Glomerular endothelial cell (primary cell): ENCODE measurements at regions not wholly inside any gene's neighbourhood (a gene's known extent, or its start where the extent isn't known, plus 50 kb on each side); places are given as distances from the start of the nearest gene placed in this dataset.

Experiments
- DNase-seq: peaks from one replicate; pipeline ENCODE4 v3.0.0-alpha.2; 2011; ENCODE audit warnings: low read depth, low spot score; ENCODE audit errors: extremely low read depth

DNA sequence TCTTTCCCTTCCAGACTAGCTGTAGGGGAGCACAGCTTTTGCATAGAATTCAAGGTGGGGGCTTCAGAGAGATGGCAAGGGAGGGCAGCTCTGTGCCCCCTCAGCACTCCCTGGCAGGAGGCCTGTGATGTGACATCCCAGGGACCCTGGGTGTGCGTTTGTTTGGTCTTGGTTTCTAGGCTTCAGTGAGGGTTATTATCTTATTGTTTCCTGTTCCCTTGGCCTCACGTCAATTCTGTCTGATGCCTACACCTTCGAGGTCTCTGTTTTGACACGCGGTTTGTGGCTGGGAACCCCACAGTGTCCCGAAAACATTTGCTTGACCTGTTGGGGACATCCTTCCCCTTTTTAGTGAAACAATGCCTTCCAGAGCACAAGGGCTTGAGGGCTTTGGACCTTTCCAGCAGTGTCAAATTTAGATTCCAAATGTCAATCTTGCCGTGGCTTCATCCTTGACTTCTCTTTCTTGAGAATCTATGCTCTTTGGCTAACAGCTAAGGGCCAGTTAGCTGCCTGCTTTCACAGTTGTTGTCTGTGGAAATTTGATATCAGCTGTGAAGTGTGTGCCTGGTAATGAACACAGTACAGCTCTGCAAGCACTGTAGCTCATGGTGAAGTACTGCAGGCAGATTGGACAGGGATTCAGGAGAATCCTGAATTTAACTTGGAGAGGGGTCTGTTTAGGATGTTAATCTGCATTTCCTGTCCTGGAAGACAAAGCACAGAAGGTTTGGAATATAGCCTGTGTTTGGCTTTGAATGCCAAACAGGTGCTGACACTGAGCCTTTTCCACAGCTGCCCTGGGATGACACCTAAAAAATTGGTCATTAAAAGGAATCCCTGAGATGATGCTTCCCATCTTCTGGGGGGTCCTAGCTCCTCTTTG lies 108.2 kb upstream of the CXCR4 start:
- no peak for DNase-seq

DNA sequence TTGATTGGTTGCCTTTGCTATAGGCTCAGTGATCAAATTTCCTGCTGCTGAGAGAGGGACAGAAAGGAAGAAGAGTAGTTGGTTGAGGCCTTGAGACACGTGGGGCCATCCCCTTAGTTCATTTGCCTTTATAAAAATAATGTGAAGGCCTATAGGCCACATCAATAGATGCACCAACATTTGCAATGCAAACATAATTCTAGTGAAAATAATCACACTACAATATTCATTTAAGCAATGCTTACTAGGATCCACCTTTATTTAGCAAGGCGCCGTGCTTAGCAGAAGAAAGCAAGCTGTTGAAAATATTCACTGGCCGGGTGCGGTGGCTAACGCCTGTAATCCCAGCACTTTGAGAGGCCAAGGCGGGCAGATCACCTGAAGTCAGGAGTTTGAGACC lies 105.3 kb upstream of the CXCR4 start:
- DNase-seq: no peak

DNA sequence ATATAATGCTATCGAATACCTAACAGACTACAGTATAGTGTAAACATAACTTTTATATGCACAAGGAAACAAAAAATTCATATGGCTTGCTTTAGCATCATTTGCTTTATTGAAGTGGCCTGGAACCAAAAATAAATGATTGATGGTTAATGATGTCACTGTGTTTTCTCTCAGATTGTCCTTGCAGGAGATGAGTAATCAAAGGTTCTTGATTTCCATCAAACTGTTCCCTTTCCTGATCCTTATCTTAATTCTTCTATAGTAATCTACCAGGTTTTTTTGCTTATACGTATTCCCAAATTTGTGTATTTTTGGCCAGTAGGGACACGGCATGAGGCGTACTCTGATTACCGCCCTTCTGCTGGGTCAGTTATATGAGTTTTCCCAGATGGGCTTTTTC lies 104.9 kb upstream of the CXCR4 start:
- DNase-seq: no peak

DNA sequence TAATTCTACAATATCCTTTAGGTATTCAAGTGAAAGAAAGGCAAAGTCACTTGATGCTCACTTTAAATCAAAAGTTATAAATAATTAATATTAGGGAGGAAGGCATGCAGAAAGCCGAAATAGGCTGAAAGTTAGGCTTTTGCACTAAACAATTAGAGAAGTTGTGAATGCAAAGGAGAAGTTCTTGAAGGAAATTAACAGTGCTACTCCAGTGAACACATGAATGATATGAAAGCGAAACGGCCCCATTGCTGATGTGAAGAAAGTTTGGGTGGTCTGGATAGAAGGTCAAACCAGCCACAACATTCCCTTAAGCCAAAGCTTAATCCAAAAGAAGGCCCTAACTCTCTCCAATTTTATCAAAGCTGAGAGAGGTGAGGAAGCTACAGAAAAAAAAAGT lies 103.1 kb upstream of the CXCR4 start:
- no peak for DNase-seq

DNA sequence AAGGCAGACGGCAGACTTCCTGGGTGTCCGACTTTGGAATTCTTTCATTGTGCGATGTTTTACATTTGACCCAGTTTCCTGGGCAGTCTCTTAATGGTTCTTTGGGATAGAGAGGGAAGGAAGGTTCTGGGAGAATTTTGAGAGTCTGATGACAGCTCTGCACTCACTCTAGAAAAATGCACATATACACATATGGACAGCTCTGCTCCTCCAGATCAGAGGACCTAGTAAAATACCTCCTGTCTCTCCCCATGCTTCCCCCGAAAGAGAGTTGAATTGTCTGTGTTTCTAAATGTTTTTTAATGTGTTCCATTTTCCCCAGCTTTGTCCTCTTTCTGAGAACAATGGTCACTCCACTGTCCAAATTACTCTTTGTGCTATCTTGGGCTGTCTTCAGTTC lies 102.0 kb upstream of the CXCR4 start:
- DNase-seq: no peak

DNA sequence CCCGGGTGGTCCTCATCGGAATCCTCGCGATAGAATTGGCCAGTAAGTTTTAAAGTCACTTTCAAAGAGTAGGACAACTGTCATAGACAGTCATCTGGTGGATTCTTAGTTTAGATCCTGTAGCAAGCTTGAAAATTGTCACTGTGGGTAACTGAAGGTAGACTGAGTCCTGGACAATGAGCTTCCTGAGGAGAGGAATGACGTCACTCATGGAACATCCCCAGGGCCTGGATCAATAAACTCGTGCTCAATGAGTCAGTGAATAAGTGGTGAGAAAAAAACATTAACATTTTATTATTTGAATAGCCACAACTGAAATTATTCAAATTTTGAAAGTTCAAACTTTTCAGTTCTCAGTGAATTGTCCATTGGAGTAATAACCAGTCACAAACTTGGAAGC lies 101.4 kb upstream of the CXCR4 start:
- no peak for DNase-seq

DNA sequence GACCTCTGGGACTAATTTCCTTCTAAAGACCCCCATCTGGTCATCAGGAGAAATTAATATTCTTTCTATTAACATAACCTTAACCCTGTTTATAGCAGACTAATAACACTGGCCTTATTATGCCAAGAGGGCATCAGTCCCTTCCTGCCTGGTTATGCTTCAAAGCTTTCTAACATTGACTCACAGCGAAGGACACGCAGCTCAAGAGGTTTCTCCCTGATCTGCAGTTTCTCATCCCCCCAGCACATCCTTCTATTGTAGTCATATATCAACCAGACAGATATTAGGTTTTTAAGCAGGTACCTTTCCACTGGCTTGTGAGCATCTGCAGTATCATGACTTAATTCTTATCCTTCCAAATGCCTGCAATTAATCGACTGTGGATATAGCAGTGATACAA lies 100.0 kb upstream of the CXCR4 start:
- DNase-seq: no peak

DNA sequence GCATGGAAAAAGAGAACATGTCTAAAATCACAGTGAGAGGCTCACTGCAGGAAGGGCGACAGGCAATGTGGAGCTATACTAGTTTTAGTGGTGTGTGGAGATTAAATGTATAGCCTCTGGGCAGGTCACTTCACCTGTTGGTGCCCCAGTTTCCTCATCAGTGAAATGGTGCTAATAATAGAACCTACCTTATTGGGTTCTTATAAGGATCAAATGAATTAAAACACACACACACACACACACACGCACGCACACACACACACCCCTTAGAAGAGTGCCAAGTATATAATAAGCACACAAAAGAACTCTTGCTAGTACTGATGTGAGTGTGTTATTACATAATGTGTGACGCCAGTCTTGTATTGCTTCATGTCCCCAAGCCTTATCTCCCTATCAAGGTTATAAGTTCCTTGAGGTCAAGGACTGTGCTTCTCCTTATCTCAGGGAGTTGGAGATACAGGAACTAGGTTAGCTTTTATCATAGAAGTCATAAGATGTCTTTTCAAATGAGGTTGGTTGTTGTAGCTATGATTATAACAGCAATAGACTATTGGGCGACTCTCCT lies 98.0 kb upstream of the CXCR4 start:
- no peak for DNase-seq

DNA sequence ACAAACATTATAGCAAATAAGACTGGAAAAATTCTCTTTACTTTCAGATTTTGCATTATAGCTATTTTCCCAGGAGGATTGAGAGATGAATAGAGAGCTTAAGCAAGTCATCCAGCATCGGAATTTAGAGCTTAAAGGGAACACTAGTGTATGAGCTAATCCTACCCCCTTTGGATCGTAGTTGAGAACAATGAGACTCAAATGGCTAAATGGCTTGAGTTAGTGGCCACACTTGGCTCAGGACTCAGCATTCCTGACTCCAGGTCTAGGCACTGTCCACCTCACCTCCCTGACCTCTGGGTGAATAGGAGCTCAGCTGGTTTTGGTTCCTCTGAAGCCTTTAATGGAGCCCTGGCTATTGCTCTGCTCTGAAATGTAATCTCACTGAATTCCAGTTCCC lies 97.5 kb upstream of the CXCR4 start:
- DNase-seq: no peak

DNA sequence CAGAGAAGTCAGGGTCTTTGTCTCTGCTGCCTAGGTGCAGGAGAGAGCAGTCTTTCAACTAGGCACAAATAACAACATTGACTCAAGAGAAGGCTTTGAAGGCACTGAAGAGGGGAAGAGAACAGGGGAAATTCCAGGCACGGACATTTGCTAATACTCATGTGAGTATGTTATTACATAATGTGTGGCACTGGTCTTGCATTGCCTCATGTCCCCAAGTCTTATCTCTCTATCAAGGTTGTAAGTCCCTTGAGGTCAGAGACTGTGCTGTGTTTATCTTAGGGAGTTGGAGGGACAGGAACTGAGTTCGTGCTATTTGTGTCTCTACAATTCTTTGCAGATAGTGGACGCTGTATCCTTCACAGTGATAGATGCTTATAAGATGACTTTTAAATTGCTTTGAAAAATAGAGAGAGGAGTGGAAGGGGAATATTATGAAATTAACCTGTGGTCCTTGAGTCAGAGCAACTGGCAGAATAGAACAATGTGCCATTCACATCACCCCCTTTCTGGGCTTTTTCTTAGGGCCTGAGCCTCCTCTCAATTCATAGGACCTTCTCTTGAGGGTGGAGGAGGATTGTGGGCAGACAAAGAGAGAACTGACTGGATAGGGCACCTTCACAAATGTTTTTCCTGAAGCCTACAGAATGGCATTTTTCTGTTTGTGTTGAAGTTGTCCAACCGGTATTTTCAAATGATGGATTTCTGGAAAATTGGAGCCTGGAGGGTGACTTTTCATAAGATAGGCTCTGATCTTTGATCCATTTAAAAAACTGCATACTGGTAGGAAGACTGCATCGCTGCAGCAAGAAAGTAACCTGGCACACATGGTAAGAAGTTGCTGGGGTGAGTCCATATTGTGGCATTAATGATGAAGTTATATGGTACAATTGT lies 96.6 kb upstream of the CXCR4 start:
- DNase-seq: no peak

DNA sequence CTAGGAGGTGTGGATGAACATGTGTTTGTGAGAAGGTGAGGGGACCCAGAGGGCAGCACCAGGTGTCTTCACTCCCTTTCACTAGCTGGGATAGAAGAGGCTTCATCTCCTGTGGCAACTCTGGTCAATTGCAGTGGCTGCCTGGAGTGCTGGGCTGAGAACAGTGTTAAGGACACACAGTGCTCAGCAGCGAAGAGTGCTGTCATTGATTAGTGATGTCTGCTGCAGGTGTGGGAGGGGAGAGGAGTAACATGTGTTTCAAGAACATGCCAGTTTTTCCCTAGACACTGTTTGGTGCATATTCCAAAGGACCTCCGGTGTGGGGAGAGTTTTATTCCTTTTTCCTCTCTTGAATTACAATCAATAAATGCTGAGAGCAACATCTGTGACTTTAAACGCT lies 95.9 kb upstream of the CXCR4 start:
- no peak for DNase-seq

DNA sequence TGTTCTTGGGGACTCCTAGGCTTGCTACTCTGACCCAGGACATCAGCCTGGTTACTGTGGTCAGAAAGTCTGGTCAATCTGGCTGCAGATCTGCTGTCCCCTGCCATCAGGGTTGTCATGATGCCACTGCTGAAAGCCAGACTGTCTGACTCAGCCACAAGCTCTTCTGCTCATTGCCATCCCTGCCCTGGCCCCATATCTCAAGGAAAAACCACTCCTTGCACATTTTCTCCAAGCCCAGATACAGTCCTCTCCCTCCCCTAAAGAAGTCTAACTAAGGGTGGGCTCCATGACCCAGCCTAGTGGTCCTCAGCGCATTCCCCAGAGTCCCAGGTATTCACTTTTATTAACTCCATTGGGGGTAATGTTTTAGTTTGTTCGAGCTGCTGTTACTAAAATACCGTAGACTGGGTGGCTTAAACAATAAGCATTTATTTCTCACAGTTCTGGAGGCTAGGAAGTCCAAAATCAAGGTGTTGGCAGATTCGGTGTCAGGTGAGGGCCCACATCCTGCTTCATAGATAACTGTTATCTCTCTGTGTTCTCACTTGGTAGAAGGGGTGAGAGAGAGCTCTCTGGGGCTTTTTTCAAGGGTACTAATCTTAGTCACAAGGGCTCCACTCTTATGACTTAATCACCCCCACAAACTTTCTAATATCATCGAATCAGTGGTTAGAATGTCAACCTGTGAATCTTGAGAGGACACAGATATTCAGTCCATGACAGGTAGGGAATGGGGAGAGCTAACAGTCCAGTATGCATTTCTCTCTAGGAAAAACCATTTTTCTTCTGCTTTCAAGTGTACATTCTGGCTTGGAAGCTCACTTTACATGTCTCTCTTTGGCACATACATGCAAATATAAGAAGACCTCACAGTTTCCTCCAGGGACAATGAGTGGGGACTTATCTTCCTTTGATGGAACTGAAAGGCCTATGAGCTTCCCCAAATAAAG lies 94.8 kb upstream of the CXCR4 start:
- no peak for DNase-seq

DNA sequence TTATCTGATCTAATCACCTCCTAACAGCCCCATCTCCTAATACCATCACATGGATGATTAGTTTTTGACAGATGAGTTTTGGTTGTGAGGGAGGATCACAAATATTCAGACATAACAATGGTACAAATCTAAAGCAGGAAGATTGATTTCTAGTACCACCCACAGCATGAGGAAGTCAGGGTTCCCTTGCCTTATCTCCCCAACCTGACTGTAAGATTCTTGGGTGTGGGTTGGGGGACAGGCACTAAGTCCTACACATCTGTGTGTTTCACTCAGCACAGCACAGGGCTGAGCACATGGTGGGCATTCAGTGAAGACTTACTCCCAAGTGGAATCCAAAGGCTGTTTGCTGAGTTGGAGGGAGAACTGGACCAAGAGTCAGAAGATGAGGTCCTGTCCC lies 93.8 kb upstream of the CXCR4 start:
- no peak for DNase-seq

DNA sequence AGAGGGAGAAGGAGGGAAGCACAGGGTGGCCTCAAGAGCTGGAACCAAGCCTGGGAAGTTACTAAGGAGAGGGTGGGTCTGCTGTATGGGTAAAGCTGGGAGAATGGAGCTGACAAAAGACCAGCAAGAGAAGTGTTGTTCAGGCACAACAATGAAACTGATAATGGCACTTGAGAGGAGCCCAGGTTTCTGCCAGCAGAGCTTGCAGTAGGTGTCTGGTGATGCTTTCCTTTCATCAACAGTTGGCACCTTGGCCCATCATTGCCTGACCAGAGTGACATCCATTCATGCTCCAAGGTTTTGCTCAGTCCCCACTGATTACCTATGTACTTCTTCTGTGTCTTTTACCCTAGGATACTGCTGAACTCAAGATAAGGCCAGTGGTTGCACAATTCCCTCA lies 92.9 kb upstream of the CXCR4 start:
- no peak for DNase-seq

DNA sequence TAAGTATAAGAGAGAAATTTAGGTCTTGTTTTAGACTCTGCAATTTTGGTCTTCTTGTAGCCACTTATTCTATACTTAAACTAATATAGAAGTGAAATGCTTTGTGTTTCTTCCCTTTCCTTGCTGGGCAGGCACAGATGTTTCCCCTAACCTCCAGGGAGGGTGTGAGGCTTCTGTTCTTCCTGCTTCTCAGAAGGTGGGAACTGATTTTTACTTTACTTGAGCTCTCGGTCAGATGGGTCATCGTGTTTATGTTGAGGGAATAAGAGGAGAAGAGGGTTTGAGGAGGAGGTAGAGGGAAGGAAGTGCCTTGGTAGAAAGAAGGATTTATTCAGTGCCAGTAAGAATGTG lies 92.5 kb upstream of the CXCR4 start:
- DNase-seq: no peak

DNA sequence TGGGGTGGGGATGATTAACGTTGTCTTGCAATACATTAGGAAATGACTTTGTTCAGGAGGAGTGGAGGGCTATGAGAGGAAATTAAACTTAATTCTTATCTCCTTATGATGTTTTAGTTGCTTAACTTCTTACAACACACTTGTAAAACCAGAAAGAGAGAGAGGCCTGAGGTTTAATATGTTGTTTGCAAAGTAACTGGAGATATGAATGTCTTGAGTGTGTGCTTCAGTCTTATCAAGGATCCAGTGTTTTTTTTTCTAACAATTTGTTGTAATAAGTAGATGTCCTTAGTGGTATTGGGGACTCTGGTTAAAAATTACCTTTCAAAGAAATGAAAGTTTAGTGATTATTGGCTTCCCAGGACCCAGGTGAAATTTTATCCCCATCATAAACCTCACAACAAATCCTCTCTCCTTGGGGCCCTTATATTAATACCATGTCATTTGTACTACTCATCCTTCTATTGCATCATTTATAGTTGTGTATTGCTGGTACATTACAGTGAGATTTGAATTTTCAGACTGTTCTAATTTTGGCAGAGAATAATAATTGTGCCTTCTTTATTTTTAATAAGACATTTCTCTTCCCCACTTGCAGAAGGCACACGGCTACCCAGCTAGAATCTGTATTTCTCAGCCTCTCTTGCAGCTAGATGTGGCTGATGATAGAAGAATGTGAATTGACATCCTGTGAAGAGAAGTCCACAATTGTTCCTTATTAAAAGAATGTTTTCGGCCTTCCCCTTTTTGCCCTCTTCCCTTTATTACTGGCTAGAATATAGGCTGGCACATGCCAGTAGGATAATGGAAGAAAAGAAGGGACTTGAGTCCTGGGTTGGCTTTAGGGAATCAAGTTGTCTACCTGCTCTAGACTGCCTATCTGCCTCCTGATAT lies 91.9 kb upstream of the CXCR4 start:
- no peak for DNase-seq

DNA sequence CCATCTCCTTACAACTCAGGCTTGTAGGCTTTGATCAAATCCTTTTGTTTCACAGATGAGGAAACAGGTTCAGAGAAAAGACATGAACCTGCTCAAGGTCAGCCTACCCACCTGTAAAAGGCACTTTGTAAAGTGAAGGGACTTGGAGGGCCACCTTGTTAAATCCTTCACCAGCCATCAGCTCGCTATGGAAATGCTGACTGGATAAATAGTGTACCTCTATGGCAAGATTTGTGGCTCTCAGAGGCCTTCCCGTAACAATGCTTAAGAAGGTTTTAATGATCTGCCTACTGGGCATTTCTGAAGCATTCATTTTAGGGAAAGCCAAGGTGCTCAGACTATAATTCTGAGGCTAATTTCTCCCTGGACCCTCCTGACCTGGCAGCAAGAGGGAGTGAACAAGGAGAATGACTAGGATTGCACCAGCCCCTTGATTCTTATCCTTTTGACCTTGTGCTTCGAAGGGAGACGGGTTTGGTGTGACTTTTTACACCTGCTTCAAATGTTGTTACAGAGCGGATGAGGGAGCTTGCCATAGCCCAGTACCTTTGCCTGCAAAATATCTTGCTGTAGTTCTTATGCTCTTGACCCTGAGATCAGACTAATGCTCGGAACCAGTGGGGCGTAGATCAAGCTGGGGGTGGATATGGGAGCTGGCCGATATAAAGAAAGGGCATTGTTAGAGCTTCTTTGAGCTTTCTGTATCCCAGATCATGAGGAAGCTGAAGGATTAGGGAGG lies 90.9 kb upstream of the CXCR4 start:
- DNase-seq: no peak

DNA sequence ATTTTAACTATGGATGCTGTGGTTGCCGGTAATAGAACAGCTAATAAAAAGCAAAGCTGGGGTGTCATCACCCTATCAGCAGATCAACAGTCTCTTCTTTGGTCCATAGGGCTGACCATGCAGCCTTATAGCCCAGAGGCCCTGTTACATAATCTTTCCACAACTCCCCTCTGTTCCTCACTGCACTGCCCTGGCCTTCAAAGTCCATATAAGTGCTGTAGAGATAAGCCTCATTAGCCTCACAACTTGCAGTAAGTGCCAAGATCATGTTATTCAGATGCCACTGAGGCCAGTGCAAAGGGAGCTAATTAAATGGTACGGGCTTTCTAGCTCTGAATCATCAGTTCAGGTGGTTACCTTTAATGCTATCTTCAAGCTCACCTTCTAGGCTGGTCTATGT lies 89.7 kb upstream of the CXCR4 start:
- DNase-seq: no peak

DNA sequence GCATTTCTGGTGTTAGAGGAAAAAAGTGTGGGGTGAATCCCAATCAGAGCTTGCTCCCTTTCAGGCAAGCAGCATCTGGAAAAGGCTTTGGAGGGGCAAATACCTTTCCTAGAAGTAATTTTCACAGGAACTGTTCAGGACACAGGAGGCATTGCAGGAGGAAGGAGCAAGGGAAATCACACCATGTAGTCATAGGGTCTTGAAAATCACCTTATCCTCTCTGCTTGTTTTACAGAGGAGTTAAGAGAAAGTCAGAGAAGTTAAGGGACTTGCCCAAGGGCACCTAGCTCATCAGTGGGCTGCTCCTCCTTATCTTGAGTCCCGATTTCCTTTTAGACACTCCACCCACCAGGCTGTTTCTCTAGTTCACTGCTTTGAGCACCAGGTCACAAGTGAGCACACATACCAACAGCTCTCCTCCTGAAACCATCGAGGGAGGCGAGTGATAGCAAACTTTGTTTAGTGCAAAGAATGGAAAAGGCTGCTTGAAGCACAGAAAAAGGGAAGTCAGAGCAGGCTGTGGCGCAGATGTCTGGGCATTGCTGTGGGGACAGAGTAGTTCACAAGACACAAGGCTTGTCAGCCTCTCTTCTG lies 89.2 kb upstream of the CXCR4 start:
- DNase-seq: no peak
